Stimulated activated naive CD8-positive, alpha-beta T cell treated with anti-CD3 and anti-CD28 coated beads, Interleukin-15, amount 100 ng/mL, for 72 hours (primary cell): ENCODE measurements at regions not wholly inside any gene's neighbourhood (a gene's known extent, or its start where the extent isn't known, plus 50 kb on each side); places are given as distances from the start of the nearest gene placed in this dataset.
"Not testable (repeated sequence)": the region's sequence is repeated elsewhere in the genome, so short reads cannot be mapped to it uniquely, and the experiment has no call there.

ENCODE experiments used
- ATAC-seq: fragments of 150-1000 bp; cut with Tn5 transposase; 2 replicates; pipeline ENCODE4 v1.10.0; 2021; ENCODE audit warnings: mild to moderate bottlenecking, moderate library complexity
- DNase-seq, 2 donors: peaks; one replicate each; pipeline ENCODE4 v3.0.0; 2021 to 2022
- H3K27ac Mint-ChIP-seq, 2 donors: one replicate each; pipeline ENCODE4 v1.8.0; 2022; ENCODE audit warnings: mild to moderate bottlenecking in 2 of 2, mixed read lengths in 2 of 2, moderate library complexity in 2 of 2
- H3K27me3 Mint-ChIP-seq: one replicate; pipeline ENCODE4 v1.8.0; 2022; ENCODE audit warnings: mixed read lengths
- H3K4me1 Mint-ChIP-seq: one replicate; pipeline ENCODE4 v1.8.0; 2022; ENCODE audit warnings: mild to moderate bottlenecking, mixed read lengths
- H3K4me3 Mint-ChIP-seq, 2 donors: one replicate each; pipeline ENCODE4 v1.8.0; 2022; ENCODE audit warnings: mild to moderate bottlenecking in 2 of 2, mixed read lengths in 2 of 2, moderate library complexity in 1 of 2
- H3K9me3 Mint-ChIP-seq, 2 donors: one replicate each; pipeline ENCODE4 v1.8.0; 2022; ENCODE audit warnings: mixed read lengths in 2 of 2

DNA sequence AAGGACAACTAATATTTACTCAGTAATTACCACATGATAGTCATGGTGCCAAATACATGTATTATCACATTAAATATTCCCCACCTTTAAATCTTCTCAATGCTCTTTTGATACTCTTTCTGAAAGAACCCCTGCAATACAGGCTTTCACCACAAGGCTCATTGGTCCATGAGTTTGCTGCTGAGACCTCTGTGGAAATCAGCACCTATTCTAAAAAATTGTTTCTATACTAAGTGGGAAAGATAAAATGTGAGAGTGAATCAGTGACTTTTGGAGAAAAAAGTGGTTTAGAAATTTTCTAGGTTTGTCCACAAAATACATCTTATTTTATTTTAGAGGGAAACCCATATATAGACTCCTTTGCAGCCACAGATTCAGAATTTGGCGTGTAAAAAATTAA lies 257.3 kb downstream of the ZIC3 start:
- H3K27me3 Mint-ChIP-seq: no peaks in the 10 kb centered on the region
- H3K4me1 Mint-ChIP-seq: no peaks in the 10 kb centered on the region
- no peaks in the 10 kb centered on the region for H3K9me3 Mint-ChIP-seq
- ATAC-seq (no peak), DNase-seq (no peak)
- H3K4me3 Mint-ChIP-seq: no peak overlapping the region
- no peak overlapping the region for H3K27ac Mint-ChIP-seq

GRCh38 chrX:137847376-137847775 lies 281.4 kb downstream of the ZIC3 start:
- DNase-seq (no peak), ATAC-seq (no peak)
- H3K27ac Mint-ChIP-seq: no peak overlapping the region
- H3K27me3 Mint-ChIP-seq: no peaks in the 10 kb centered on the region
- H3K9me3 Mint-ChIP-seq: no peaks in the 10 kb centered on the region
- no peak overlapping the region for H3K4me3 Mint-ChIP-seq
- H3K4me1 Mint-ChIP-seq: no peaks in the 10 kb centered on the region

DNA sequence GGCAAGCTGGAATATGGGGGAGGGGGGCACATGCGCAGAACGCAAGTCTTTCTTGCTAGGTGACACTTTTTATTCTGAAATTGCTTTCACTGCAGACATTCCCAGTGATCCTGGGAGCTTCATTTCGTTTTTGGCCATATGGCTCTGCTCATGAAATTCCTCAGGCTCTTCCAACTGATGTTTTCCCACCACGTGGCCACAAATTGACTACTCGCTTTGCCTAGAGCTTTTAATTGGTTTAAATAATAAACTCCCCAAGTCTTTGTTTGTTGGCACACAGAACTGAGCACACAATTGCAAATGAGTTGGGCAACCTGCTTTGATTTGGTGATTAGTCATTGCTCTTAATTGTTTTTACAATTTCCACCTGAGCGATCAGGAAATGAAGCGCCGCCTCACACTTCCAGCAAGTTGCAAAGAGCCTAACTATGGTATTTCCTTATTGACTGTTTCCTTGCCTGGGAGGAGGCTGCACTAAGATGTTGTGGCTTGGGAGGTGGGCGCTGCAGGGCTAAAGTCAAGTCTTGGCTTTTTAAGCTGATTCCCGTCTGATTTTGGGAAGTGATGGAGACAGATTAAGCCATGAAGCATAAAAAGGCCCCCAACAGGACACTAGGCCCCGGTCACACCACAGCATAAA lies 282.5 kb downstream of the ZIC3 start:
- no peaks in the 10 kb centered on the region for H3K27me3 Mint-ChIP-seq
- H3K27ac Mint-ChIP-seq: no peak overlapping the region
- H3K4me1 Mint-ChIP-seq: no peaks in the 10 kb centered on the region
- no peaks in the 10 kb centered on the region for H3K9me3 Mint-ChIP-seq
- DNase-seq (no peak), ATAC-seq (no peak)
- no peak overlapping the region for H3K4me3 Mint-ChIP-seq

- Mint-ChIP-seq H3K27me3 (no peaks in the 10 kb centered on the region), H3K27ac (no peak overlapping the region), H3K9me3 (no peaks in the 10 kb centered on the region), H3K4me1 (no peaks in the 10 kb centered on the region), H3K4me3 (no peak overlapping the region)
- DNase-seq: no peak
- no peak for ATAC-seq
Observed at GRCh38 chrX:137852502-137852901, 286.6 kb downstream of the ZIC3 start.

DNA sequence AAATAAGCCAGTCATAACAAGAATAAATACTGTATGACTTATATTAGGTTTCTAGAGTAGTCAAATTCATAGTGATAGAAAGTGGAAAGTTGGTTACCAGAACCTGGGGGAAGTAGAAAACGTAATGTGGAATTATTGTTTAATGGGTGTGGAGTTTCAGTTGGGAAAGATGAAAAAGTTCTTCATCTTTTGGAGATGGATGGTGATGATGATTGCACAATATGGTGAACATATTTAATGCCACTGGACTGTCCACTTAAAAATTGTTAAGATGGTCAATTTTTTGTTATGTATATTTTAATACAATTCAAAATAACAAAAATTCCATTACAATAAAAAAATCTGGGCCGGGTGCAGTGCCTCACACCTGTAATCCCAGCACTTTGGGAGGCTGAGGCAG lies 289.6 kb downstream of the ZIC3 start:
- no peaks in the 10 kb centered on the region for H3K4me1 Mint-ChIP-seq

GRCh38 chrX:137858106-137858505 lies 292.2 kb downstream of the ZIC3 start:
- Mint-ChIP-seq H3K4me3 (no peak overlapping the region), H3K27me3 (peaks cover 8% of the 10 kb centered on the region), H3K4me1 (no peaks in the 10 kb centered on the region), H3K9me3 (no peaks in the 10 kb centered on the region), H3K27ac (no peak overlapping the region)
- DNase-seq (no peak), ATAC-seq (no peak)

More for the DNA sequence above, 289.6 kb downstream of the ZIC3 start:
- Mint-ChIP-seq H3K9me3 (no peaks in the 10 kb centered on the region), H3K27ac (no peak overlapping the region), H3K4me3 (no peak overlapping the region), H3K27me3 (peaks cover 8% of the 10 kb centered on the region)
- DNase-seq (no peak), ATAC-seq (no peak)

- no peaks in the 10 kb centered on the region for H3K27me3 Mint-ChIP-seq
- no peak overlapping the region for H3K4me3 Mint-ChIP-seq
Observed at GRCh38 chrX:137878401-137878800, 312.5 kb downstream of the ZIC3 start.

GRCh38 chrX:137882960-137883359 lies 317.0 kb downstream of the ZIC3 start:
- DNase-seq (no peak), ATAC-seq (no peak)
- no peaks in the 10 kb centered on the region for H3K27me3 Mint-ChIP-seq
- no peak overlapping the region for H3K27ac Mint-ChIP-seq
- H3K9me3 Mint-ChIP-seq: peaks cover 0 to 6% of the 10 kb centered on the region in 2 donors
- no peak overlapping the region for H3K4me3 Mint-ChIP-seq
- no peaks in the 10 kb centered on the region for H3K4me1 Mint-ChIP-seq

More at GRCh38 chrX:137878401-137878800, 312.5 kb downstream of the ZIC3 start:
- no peaks in the 10 kb centered on the region for H3K4me1 Mint-ChIP-seq
- peaks cover 0 to 6% of the 10 kb centered on the region in 2 donors for H3K9me3 Mint-ChIP-seq
- H3K27ac Mint-ChIP-seq: peak overlapping the region in 1 of 2 donors; percentile 27
- no peak for ATAC-seq
- no peak for DNase-seq

- H3K4me1 Mint-ChIP-seq, ATAC-seq, DNase-seq, H3K27ac Mint-ChIP-seq, H3K4me3 Mint-ChIP-seq, H3K27me3 Mint-ChIP-seq, H3K9me3 Mint-ChIP-seq: not testable (repeated sequence)
Observed at GRCh38 chrX:137884813-137885212, 318.9 kb downstream of the ZIC3 start.

DNA sequence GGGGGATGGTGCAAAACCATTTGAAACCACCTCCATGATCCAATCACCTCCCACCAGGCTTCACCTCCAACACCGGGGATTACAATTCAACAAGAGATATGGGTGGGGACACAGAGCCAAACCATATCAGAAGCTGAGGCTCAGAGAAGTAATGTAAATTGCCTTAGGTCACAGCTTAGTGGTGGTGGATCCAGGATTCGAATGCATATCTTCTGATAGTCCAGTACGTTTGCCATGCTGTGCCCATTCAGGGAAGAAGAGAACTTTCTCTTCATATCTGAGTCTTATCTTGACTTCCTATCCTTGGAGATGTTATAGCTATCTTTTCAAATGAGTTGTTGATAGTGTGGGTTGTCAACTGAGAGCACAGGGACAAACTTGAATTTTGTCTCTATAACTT lies 325.5 kb downstream of the ZIC3 start:
- Mint-ChIP-seq H3K27me3 (no peaks in the 10 kb centered on the region), H3K4me3 (no peak overlapping the region), H3K4me1 (no peaks in the 10 kb centered on the region), H3K9me3 (no peaks in the 10 kb centered on the region), H3K27ac (no peak overlapping the region)
- no peak for DNase-seq
- ATAC-seq: no peak

DNA sequence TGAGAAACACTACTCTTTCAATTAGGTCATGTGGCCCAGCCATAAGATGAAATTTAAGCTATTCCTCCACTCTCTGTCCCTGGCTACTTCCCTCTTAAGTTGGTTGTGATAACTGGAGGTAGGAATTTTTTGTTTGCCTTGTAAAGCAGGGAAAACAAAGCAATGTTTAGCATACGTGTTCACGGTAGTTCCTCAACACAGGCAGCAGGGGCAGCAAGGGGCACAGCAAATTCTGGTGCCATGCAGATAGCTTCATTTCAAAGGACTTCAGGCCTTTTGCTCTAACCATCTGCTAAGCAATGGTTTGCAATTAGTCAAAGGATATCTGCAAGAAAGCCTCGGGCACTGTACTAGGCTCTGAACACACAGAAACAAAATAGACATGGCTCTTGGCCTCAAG lies 330.2 kb downstream of the ZIC3 start:
- Mint-ChIP-seq H3K4me3 (no peak overlapping the region), H3K4me1 (no peaks in the 10 kb centered on the region), H3K27ac (no peak overlapping the region), H3K27me3 (no peaks in the 10 kb centered on the region), H3K9me3 (no peaks in the 10 kb centered on the region)
- ATAC-seq (no peak), DNase-seq (no peak)

DNA sequence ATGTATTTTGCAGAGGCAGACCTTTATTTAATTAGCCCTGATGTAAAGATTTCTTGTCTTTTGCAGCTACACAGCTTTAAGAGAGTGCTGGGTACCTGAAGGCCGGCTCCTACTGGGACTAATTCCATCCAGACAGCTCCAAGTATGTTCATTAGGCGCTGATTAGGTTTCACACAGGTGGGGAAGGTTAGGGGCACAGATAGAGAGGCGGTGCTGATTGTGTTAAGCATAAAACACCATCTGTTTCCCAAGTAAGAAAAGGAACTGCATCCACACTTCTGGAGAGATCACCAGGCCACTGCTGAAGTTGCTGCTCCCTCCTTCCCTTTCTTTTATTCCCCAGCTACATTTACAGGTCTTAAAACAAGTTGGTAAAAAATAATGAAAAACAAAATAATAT lies 349.5 kb downstream of the ZIC3 start:
- DNase-seq (no peak), ATAC-seq (no peak)
- H3K27ac Mint-ChIP-seq: no peak overlapping the region
- H3K27me3 Mint-ChIP-seq: no peaks in the 10 kb centered on the region
- no peaks in the 10 kb centered on the region for H3K4me1 Mint-ChIP-seq
- H3K4me3 Mint-ChIP-seq: no peak overlapping the region
- no peaks in the 10 kb centered on the region for H3K9me3 Mint-ChIP-seq

- Mint-ChIP-seq H3K4me1 (no peaks in the 10 kb centered on the region), H3K4me3 (no peak overlapping the region), H3K27me3 (no peaks in the 10 kb centered on the region), H3K27ac (no peak overlapping the region), H3K9me3 (no peaks in the 10 kb centered on the region)
- DNase-seq: no peak
- ATAC-seq: no peak
Observed at GRCh38 chrX:137916090-137916746, 350.3 kb downstream of the ZIC3 start.

GRCh38 chrX:137926090-137926489 lies 360.2 kb downstream of the ZIC3 start:
- H3K27ac Mint-ChIP-seq: no peak overlapping the region
- no peaks in the 10 kb centered on the region for H3K4me1 Mint-ChIP-seq
- no peak overlapping the region for H3K4me3 Mint-ChIP-seq

GRCh38 chrX:137929951-137930350 lies 364.0 kb downstream of the ZIC3 start:
- Mint-ChIP-seq H3K9me3 (peaks cover 0 to 8% of the 10 kb centered on the region in 2 donors), H3K4me3 (no peak overlapping the region)
- no peak for ATAC-seq

More at GRCh38 chrX:137926090-137926489, 360.2 kb downstream of the ZIC3 start:
- no peak for ATAC-seq
- DNase-seq: no peak
- Mint-ChIP-seq H3K9me3 (no peaks in the 10 kb centered on the region), H3K27me3 (no peaks in the 10 kb centered on the region)

GRCh38 chrX:137930533-137930932 lies 364.6 kb downstream of the ZIC3 start:
- no peak for ATAC-seq
- DNase-seq: no peak
- Mint-ChIP-seq H3K9me3 (peaks cover 0 to 9% of the 10 kb centered on the region in 2 donors), H3K4me1 (no peaks in the 10 kb centered on the region), H3K27ac (no peak overlapping the region), H3K4me3 (no peak overlapping the region), H3K27me3 (no peaks in the 10 kb centered on the region)

More at GRCh38 chrX:137929951-137930350, 364.0 kb downstream of the ZIC3 start:
- DNase-seq: no peak
- Mint-ChIP-seq H3K27me3 (no peaks in the 10 kb centered on the region), H3K27ac (no peak overlapping the region), H3K4me1 (no peaks in the 10 kb centered on the region)

DNA sequence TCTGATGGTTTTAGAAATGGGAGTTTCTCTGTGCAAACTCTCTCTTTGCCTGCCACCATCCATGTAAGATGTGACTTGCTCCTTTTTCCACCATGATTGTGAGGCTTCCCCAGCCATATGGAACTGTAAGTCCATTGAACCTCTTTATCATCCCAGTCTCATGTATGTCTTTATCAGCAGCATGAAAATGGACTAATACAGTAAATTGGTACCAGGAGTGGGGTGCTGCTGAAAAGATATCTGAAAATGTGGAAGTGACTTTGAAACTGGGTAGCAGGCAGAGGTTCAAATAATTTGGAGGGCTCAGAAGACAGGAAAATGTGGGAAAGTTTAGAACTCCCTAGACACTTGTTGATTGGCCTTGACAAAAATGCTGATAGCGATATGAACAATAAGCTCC lies 368.3 kb downstream of the ZIC3 start:
- H3K9me3 Mint-ChIP-seq: peaks cover 0 to 23% of the 10 kb centered on the region in 2 donors
- not testable (repeated sequence) for H3K4me1 Mint-ChIP-seq, ATAC-seq, H3K4me3 Mint-ChIP-seq, DNase-seq, H3K27me3 Mint-ChIP-seq, H3K27ac Mint-ChIP-seq
